ENCODE measurements at regions not wholly inside any gene's neighbourhood (a gene's known extent, or its start where the extent isn't known, plus 50 kb on each side); places are given as distances from the start of the nearest gene placed in this dataset.

DNA sequence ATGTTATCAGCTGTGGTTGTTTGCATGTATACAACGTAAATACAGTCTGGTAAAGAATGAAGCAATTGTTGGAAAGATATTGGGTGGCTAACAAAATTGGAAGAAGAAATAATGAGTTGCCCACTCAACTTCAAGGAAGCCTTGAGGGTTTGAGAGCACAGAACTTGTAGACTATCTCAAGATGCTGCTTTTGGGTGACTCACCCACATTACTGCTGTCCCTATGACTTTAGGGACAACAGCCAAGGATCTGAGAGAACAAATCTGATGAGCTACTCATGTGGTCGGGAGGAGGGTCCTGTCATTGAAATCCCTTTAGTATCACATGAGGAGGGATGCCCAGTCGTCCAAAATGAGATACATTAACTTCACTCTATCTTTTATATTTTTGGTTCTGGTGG is 261.8 kb downstream of the GAS1 start:
- Histone ChIP-seq H3K36me3 (ENCODE audit: control insufficient read depth, insufficient read depth, low read length) (no peaks in the 10 kb centered on the region), H3K9me3 (ENCODE audit: control insufficient read depth, insufficient read depth, low read depth, low read length) (no peaks in the 10 kb centered on the region), H3K27me3 (ENCODE audit: control insufficient read depth, insufficient read depth, low read length) (no peaks in the 10 kb centered on the region), H3K27ac (ENCODE audit: low read depth, low read length) (no peak overlapping the region), H3K4me1 (ENCODE audit: control insufficient read depth, insufficient read depth, low read length) (peaks cover 5% of the 10 kb centered on the region; the same call in 1 of the 2 replicates), H3K4me3 (ENCODE audit: low read depth, low read length) (no peak overlapping the region), H3K9ac (ENCODE audit: low read length) (no peak overlapping the region)

DNA sequence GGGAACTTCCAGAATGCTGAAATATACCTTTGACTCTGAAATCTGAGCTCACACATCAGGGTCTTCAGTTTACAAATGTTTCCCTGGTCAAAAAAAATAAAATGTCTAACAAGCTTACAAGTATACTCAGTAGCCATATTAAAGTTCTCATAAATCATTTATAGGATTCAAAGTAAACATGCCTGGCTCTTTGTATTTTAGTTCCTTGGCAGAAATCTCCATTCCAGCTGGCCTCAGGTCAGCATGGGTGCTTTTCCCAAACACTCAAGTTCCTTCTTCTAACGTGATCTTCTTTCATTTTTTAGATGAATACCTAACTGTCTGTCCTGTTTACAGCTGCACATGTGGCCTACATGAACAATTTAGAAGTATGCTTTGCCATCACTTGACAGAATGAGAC is 263.2 kb downstream of the GAS1 start:
- no peaks in the 10 kb centered on the region for H3K9me3 ChIP-seq (ENCODE audit: control insufficient read depth, insufficient read depth, low read depth, low read length)
- H3K4me1 ChIP-seq (ENCODE audit: control insufficient read depth, insufficient read depth, low read length) = peaks cover 5% of the 10 kb centered on the region; the same call in 1 of the 2 replicates
- H3K27me3 ChIP-seq (ENCODE audit: control insufficient read depth, insufficient read depth, low read length) = no peaks in the 10 kb centered on the region
- no peaks in the 10 kb centered on the region for H3K36me3 ChIP-seq (ENCODE audit: control insufficient read depth, insufficient read depth, low read length)
- no peak overlapping the region for H3K27ac ChIP-seq (ENCODE audit: low read depth, low read length)
- H3K4me3 ChIP-seq (ENCODE audit: low read depth, low read length) = no peak overlapping the region
- no peak overlapping the region for H3K9ac ChIP-seq (ENCODE audit: low read length)

DNA sequence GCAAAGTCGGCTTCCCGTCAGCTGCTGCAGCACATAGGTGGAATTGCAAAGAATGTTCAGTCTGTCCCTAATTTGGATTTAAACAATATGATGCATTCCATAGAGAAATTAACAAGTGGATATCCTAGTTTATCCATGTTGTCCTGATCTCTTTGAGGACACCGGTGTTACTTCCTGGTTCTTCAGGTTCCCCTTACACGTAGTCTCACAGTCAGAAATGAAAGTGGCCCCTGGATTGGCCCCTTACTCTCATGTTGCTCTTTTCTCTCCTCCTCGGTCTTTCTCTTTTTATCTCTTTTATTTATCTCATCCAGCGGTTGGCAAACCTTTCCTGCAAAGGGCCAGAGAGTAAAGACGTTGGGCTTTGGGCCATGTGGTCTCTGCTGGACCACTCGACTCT is 265.1 kb downstream of the GAS1 start:
- Histone ChIP-seq H3K27ac (ENCODE audit: low read depth, low read length) (no peak overlapping the region), H3K9me3 (ENCODE audit: control insufficient read depth, insufficient read depth, low read depth, low read length) (no peaks in the 10 kb centered on the region), H3K4me3 (ENCODE audit: low read depth, low read length) (no peak overlapping the region), H3K27me3 (ENCODE audit: control insufficient read depth, insufficient read depth, low read length) (no peaks in the 10 kb centered on the region), H3K9ac (ENCODE audit: low read length) (no peak overlapping the region), H3K36me3 (ENCODE audit: control insufficient read depth, insufficient read depth, low read length) (no peaks in the 10 kb centered on the region), H3K4me1 (ENCODE audit: control insufficient read depth, insufficient read depth, low read length) (no peaks in the 10 kb centered on the region)

GRCh38 chr9:86679909-86680308 is 267.4 kb downstream of the GAS1 start:
- Histone ChIP-seq H3K4me1 (ENCODE audit: control insufficient read depth, insufficient read depth, low read length) (no peaks in the 10 kb centered on the region; the same call in 1 of the 2 replicates), H3K36me3 (ENCODE audit: control insufficient read depth, insufficient read depth, low read length) (no peaks in the 10 kb centered on the region), H3K27ac (ENCODE audit: low read depth, low read length) (no peak overlapping the region), H3K9ac (ENCODE audit: low read length) (no peak overlapping the region), H3K9me3 (ENCODE audit: control insufficient read depth, insufficient read depth, low read depth, low read length) (no peaks in the 10 kb centered on the region), H3K4me3 (ENCODE audit: low read depth, low read length) (no peak overlapping the region), H3K27me3 (ENCODE audit: control insufficient read depth, insufficient read depth, low read length) (no peaks in the 10 kb centered on the region)

DNA sequence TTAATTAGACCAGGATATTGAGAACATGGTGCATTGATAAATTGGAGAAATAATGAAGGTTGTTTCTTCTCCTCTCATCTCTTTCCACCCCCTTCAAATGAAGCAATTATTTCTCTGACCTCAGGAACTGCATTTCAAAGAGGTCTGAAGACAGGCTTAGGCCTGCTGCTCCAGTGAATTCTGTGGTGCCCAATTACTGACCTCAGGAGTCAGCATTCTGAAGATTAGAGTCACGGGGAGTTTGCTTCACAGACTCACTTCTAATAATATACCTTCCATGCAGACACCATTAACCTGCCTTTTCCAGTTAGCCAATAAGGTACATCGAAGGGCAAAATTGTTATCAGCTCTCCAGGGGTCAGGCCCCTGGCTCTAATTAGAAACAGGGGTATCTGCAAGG is 270.9 kb downstream of the GAS1 start:
- no peak overlapping the region for H3K9ac ChIP-seq (ENCODE audit: low read length)
- H3K36me3 ChIP-seq (ENCODE audit: control insufficient read depth, insufficient read depth, low read length) = no peaks in the 10 kb centered on the region
- no peak overlapping the region for H3K27ac ChIP-seq (ENCODE audit: low read depth, low read length)
- no peaks in the 10 kb centered on the region for H3K27me3 ChIP-seq (ENCODE audit: control insufficient read depth, insufficient read depth, low read length)
- no peaks in the 10 kb centered on the region for H3K9me3 ChIP-seq (ENCODE audit: control insufficient read depth, insufficient read depth, low read depth, low read length)
- no peak overlapping the region for H3K4me3 ChIP-seq (ENCODE audit: low read depth, low read length)
- no peaks in the 10 kb centered on the region; the same call in 1 of the 2 replicates for H3K4me1 ChIP-seq (ENCODE audit: control insufficient read depth, insufficient read depth, low read length)

GRCh38 chr9:86675805-86676204 is 271.5 kb downstream of the GAS1 start:
- Histone ChIP-seq H3K36me3 (ENCODE audit: control insufficient read depth, insufficient read depth, low read length) (no peaks in the 10 kb centered on the region), H3K27me3 (ENCODE audit: control insufficient read depth, insufficient read depth, low read length) (no peaks in the 10 kb centered on the region), H3K4me1 (ENCODE audit: control insufficient read depth, insufficient read depth, low read length) (no peaks in the 10 kb centered on the region; the same call in 1 of the 2 replicates), H3K27ac (ENCODE audit: low read depth, low read length) (no peak overlapping the region), H3K9me3 (ENCODE audit: control insufficient read depth, insufficient read depth, low read depth, low read length) (no peaks in the 10 kb centered on the region), H3K9ac (ENCODE audit: low read length) (no peak overlapping the region), H3K4me3 (ENCODE audit: low read depth, low read length) (no peak overlapping the region)

- H3K27ac ChIP-seq (ENCODE audit: low read depth, low read length) = no peak overlapping the region
- no peak overlapping the region for H3K9ac ChIP-seq (ENCODE audit: low read length)
- H3K4me3 ChIP-seq (ENCODE audit: low read depth, low read length) = no peak overlapping the region
- H3K9me3 ChIP-seq (ENCODE audit: control insufficient read depth, insufficient read depth, low read depth, low read length) = peaks cover 3% of the 10 kb centered on the region; the same call in 1 of the 2 replicates
- no peaks in the 10 kb centered on the region for H3K36me3 ChIP-seq (ENCODE audit: control insufficient read depth, insufficient read depth, low read length)
- no peaks in the 10 kb centered on the region for H3K27me3 ChIP-seq (ENCODE audit: control insufficient read depth, insufficient read depth, low read length)
- no peaks in the 10 kb centered on the region; the same call in 1 of the 2 replicates for H3K4me1 ChIP-seq (ENCODE audit: control insufficient read depth, insufficient read depth, low read length)
Measured at GRCh38 chr9:86674487-86674886, 272.8 kb downstream of the GAS1 start.

- H3K36me3 ChIP-seq (ENCODE audit: control insufficient read depth, insufficient read depth, low read length) = no peaks in the 10 kb centered on the region
- H3K27me3 ChIP-seq (ENCODE audit: control insufficient read depth, insufficient read depth, low read length) = no peaks in the 10 kb centered on the region
- H3K4me3 ChIP-seq (ENCODE audit: low read depth, low read length) = no peak overlapping the region
- H3K4me1 ChIP-seq (ENCODE audit: control insufficient read depth, insufficient read depth, low read length) = no peaks in the 10 kb centered on the region; the same call in 1 of the 2 replicates
- peaks cover 3% of the 10 kb centered on the region; the same call in 1 of the 2 replicates for H3K9me3 ChIP-seq (ENCODE audit: control insufficient read depth, insufficient read depth, low read depth, low read length)
- no peak overlapping the region for H3K9ac ChIP-seq (ENCODE audit: low read length)
- no peak overlapping the region for H3K27ac ChIP-seq (ENCODE audit: low read depth, low read length)
Measured at GRCh38 chr9:86672966-86673365, 274.3 kb downstream of the GAS1 start.

GRCh38 chr9:86672301-86672700 is 275.0 kb downstream of the GAS1 start:
- no peak overlapping the region for H3K27ac ChIP-seq (ENCODE audit: low read depth, low read length)
- no peaks in the 10 kb centered on the region for H3K27me3 ChIP-seq (ENCODE audit: control insufficient read depth, insufficient read depth, low read length)
- H3K4me3 ChIP-seq (ENCODE audit: low read depth, low read length) = no peak overlapping the region

DNA sequence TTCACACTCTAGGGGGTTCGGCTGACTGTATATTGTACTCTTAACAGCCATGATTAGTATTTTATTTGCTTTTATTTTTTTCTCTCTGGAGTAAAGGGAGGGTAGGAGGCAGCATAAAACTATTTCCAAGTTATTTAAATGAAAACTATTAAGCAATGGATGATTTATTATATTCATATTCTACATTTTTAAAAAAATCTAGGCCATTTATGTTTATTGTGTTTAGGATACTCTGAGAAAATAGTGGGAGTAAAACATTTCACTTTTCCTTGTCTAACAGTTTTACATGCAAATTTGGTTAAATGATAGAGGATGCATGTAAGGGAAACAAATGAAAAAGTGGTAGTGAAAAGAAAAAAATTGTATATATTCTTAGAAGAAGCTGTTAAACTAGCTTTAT is 276.3 kb downstream of the GAS1 start:
- H3K4me1 ChIP-seq (ENCODE audit: control insufficient read depth, insufficient read depth, low read length) = no peaks in the 10 kb centered on the region; the same call in 1 of the 2 replicates
- H3K9ac ChIP-seq (ENCODE audit: low read length) = no peak overlapping the region
- H3K36me3 ChIP-seq (ENCODE audit: control insufficient read depth, insufficient read depth, low read length) = no peaks in the 10 kb centered on the region
- no peak overlapping the region for H3K27ac ChIP-seq (ENCODE audit: low read depth, low read length)
- H3K27me3 ChIP-seq (ENCODE audit: control insufficient read depth, insufficient read depth, low read length) = no peaks in the 10 kb centered on the region
- no peak overlapping the region for H3K4me3 ChIP-seq (ENCODE audit: low read depth, low read length)
- peaks cover 3% of the 10 kb centered on the region; the same call in 1 of the 2 replicates for H3K9me3 ChIP-seq (ENCODE audit: control insufficient read depth, insufficient read depth, low read depth, low read length)

More at GRCh38 chr9:86672301-86672700, 275.0 kb downstream of the GAS1 start:
- H3K9me3 ChIP-seq (ENCODE audit: control insufficient read depth, insufficient read depth, low read depth, low read length) = peaks cover 3% of the 10 kb centered on the region; the same call in 1 of the 2 replicates
- H3K9ac ChIP-seq (ENCODE audit: low read length) = no peak overlapping the region
- H3K36me3 ChIP-seq (ENCODE audit: control insufficient read depth, insufficient read depth, low read length) = no peaks in the 10 kb centered on the region
- no peaks in the 10 kb centered on the region; the same call in 1 of the 2 replicates for H3K4me1 ChIP-seq (ENCODE audit: control insufficient read depth, insufficient read depth, low read length)

DNA sequence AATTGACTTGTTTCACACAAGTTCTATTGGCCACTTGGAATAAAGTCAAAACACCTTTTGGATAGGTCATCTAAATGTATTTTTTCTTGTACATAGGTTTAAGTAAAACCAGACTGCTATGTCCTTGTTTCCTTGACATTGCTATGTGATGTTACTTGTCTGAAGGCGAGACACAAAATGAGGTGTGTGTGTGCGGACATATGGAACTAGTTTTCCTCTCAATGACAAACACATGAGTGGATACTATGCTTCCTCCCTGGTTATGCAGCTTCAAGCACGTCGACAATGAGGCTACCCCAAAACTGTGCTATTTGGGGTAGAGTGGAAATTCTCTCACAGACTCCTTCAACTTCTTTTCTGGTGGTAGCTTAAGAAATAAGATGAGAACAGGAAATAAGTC is 276.8 kb downstream of the GAS1 start:
- H3K36me3 ChIP-seq (ENCODE audit: control insufficient read depth, insufficient read depth, low read length) = no peaks in the 10 kb centered on the region
- peaks cover 3% of the 10 kb centered on the region; the same call in 1 of the 2 replicates for H3K9me3 ChIP-seq (ENCODE audit: control insufficient read depth, insufficient read depth, low read depth, low read length)
- no peak overlapping the region for H3K27ac ChIP-seq (ENCODE audit: low read depth, low read length)
- no peaks in the 10 kb centered on the region for H3K4me1 ChIP-seq (ENCODE audit: control insufficient read depth, insufficient read depth, low read length)
- H3K9ac ChIP-seq (ENCODE audit: low read length) = no peak overlapping the region
- H3K4me3 ChIP-seq (ENCODE audit: low read depth, low read length) = no peak overlapping the region
- H3K27me3 ChIP-seq (ENCODE audit: control insufficient read depth, insufficient read depth, low read length) = no peaks in the 10 kb centered on the region

DNA sequence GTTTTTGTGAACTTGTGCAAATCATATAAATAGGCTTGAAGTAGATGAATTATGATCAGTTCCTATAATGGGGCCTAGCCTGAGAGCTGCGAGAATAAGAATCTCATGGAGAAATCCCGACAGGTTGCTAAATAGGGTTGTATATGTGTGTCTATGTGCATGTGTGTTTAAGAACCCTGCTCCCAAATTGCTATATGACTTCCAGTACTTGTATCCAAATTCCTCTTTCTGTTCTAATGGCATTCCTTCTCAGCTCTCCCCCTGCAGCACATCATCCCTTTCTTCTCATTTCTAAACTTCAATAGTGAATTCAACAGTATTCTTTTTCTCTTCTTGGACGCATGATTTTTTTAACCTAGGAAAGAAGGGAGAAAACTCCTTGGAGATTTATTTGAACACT is 277.2 kb downstream of the GAS1 start:
- H3K4me3 ChIP-seq (ENCODE audit: low read depth, low read length) = no peak overlapping the region
- peaks cover 3% of the 10 kb centered on the region; the same call in 1 of the 2 replicates for H3K9me3 ChIP-seq (ENCODE audit: control insufficient read depth, insufficient read depth, low read depth, low read length)
- H3K27ac ChIP-seq (ENCODE audit: low read depth, low read length) = no peak overlapping the region
- no peaks in the 10 kb centered on the region for H3K4me1 ChIP-seq (ENCODE audit: control insufficient read depth, insufficient read depth, low read length)
- no peaks in the 10 kb centered on the region for H3K36me3 ChIP-seq (ENCODE audit: control insufficient read depth, insufficient read depth, low read length)
- no peak overlapping the region for H3K9ac ChIP-seq (ENCODE audit: low read length)
- no peaks in the 10 kb centered on the region for H3K27me3 ChIP-seq (ENCODE audit: control insufficient read depth, insufficient read depth, low read length)
